ENCODE measurements at regions not wholly inside any gene's neighbourhood (a gene's known extent, or its start where the extent isn't known, plus 50 kb on each side); places are given as distances from the start of the nearest gene placed in this dataset.

GRCh38 chr3:168266335-168266734 is 170.6 kb upstream of the GOLIM4 start:
- no peaks in the 10 kb centered on the region for H3K36me3 ChIP-seq
- no peak overlapping the region for H3K27ac ChIP-seq
- WGBS, 2 donors, result 90 to 93% methylated on average over 7 of the region's 7 CpGs
- TF ChIP-seq POLR2A (IDR thresholded peaks at IDR 0.05), result no peak
- TF ChIP-seq CTCF (IDR thresholded peaks at IDR 0.05), result no peak
- TF ChIP-seq POLR2AphosphoS5 (IDR thresholded peaks at IDR 0.05), result no peak
- no peak for TF ChIP-seq EP300 (IDR thresholded peaks at IDR 0.05)
- H3K4me3 ChIP-seq, result no peak overlapping the region
- DNase-seq (peak in 1 of 2 donors; percentile 3), ATAC-seq (ENCODE audit: low FRiP score in 2 of 2) (no peak)
- H3K4me1 ChIP-seq, result no peaks in the 10 kb centered on the region
- H3K9me3 ChIP-seq, result no peaks in the 10 kb centered on the region
- H3K27me3 ChIP-seq, result no peaks in the 10 kb centered on the region

GRCh38 chr3:168262887-168263286 is 167.2 kb upstream of the GOLIM4 start:
- no peak overlapping the region for H3K27ac ChIP-seq
- no peaks in the 10 kb centered on the region for H3K4me1 ChIP-seq
- H3K9me3 ChIP-seq, result no peaks in the 10 kb centered on the region
- H3K36me3 ChIP-seq, result no peaks in the 10 kb centered on the region
- H3K27me3 ChIP-seq, result no peaks in the 10 kb centered on the region
- DNase-seq (no peak), ATAC-seq (ENCODE audit: low FRiP score in 2 of 2) (no peak)
- H3K4me3 ChIP-seq, result no peak overlapping the region
- TF ChIP-seq EP300 (IDR thresholded peaks at IDR 0.05) (no peak), CTCF (IDR thresholded peaks at IDR 0.05) (no peak), POLR2A (IDR thresholded peaks at IDR 0.05) (no peak), POLR2AphosphoS5 (IDR thresholded peaks at IDR 0.05) (no peak)

GRCh38 chr3:168260859-168261258 is 165.1 kb upstream of the GOLIM4 start:
- no peak for ATAC-seq (ENCODE audit: low FRiP score in 2 of 2)
- H3K27ac ChIP-seq, result no peak overlapping the region

GRCh38 chr3:168251371-168251770 is 155.6 kb upstream of the GOLIM4 start:
- H3K4me1 ChIP-seq, result peaks cover 13 to 30% (median 20%) of the 10 kb centered on the region in 4 donors
- peaks cover 0 to 11% (median 0%) of the 10 kb centered on the region in 4 donors for H3K27me3 ChIP-seq
- H3K9me3 ChIP-seq, result peaks cover 0 to 8% (median 0%) of the 10 kb centered on the region in 4 donors
- no peak for ATAC-seq (ENCODE audit: low FRiP score in 2 of 2)
- no peak for DNase-seq
- TF ChIP-seq POLR2A (IDR thresholded peaks at IDR 0.05), result no peak
- TF ChIP-seq EP300 (IDR thresholded peaks at IDR 0.05), result no peak
- TF ChIP-seq CTCF (IDR thresholded peaks at IDR 0.05), result no peak
- H3K36me3 ChIP-seq, result no peaks in the 10 kb centered on the region
- H3K4me3 ChIP-seq, result no peak overlapping the region
- WGBS, 2 donors, result 60 to 61% methylated on average over 2 of the region's 2 CpGs
- no peak overlapping the region for H3K27ac ChIP-seq

More at GRCh38 chr3:168260859-168261258, 165.1 kb upstream of the GOLIM4 start:
- Histone ChIP-seq H3K4me1 (no peaks in the 10 kb centered on the region), H3K27me3 (no peaks in the 10 kb centered on the region), H3K9me3 (peaks cover 0 to 4% (median 0%) of the 10 kb centered on the region in 4 donors), H3K4me3 (no peak overlapping the region), H3K36me3 (no peaks in the 10 kb centered on the region)
- TF ChIP-seq CTCF (IDR thresholded peaks at IDR 0.05) (no peak), POLR2AphosphoS5 (IDR thresholded peaks at IDR 0.05) (no peak), POLR2A (IDR thresholded peaks at IDR 0.05) (no peak), EP300 (IDR thresholded peaks at IDR 0.05) (no peak)
- 69 to 73% methylated on average over 1 of the region's 1 CpG for WGBS, 2 donors
- no peak for DNase-seq

- Histone ChIP-seq H3K4me1 (peaks cover 13 to 30% (median 20%) of the 10 kb centered on the region in 4 donors), H3K27me3 (peaks cover 0 to 11% (median 0%) of the 10 kb centered on the region in 4 donors), H3K9me3 (peaks cover 0 to under 1% (median 0%) of the 10 kb centered on the region in 4 donors), H3K27ac (peak overlapping the region in 2 of 4 donors; percentile 45 to 57), H3K4me3 (peak overlapping the region in 3 of 4 donors; percentile 50 to 68 (median 59)), H3K36me3 (no peaks in the 10 kb centered on the region)
- DNase-seq (no peak), ATAC-seq (ENCODE audit: low FRiP score in 2 of 2) (no peak)
- TF ChIP-seq POLR2AphosphoS5 (IDR thresholded peaks at IDR 0.05) (no peak), CTCF (IDR thresholded peaks at IDR 0.05) (no peak), EP300 (IDR thresholded peaks at IDR 0.05) (no peak), POLR2A (IDR thresholded peaks at IDR 0.05) (no peak)
- WGBS, 2 donors, result 2 to 4% methylated on average over 16 of the region's 16 CpGs
Observed at GRCh38 chr3:168250415-168250861, 154.7 kb upstream of the GOLIM4 start.

Measured in upper lobe of left lung (tissue), 6 donors.